ENCODE measurements at regions not wholly inside any gene's neighbourhood (a gene's known extent, or its start where the extent isn't known, plus 50 kb on each side); places are given as distances from the start of the nearest gene placed in this dataset.

- no peaks in the 10 kb centered on the region for H3K23me2 ChIP-seq (ENCODE audit: low read depth, low read length)
- H4K5ac ChIP-seq (ENCODE audit: insufficient read length, low read depth, low read length): no peak overlapping the region
- H3K9me3 ChIP-seq (ENCODE audit: insufficient read depth in 2 of 2, low read depth in 1 of 2, low read length in 1 of 2): no peaks in the 10 kb centered on the region
- H3K4ac ChIP-seq (replicated peaks; ENCODE audit: insufficient read length, low read depth, low read length): no peak overlapping the region
- no peak overlapping the region for H2AFZ ChIP-seq (ENCODE audit: low read length)
- H4K91ac ChIP-seq (replicated peaks; ENCODE audit: insufficient read length, low read length): no peak overlapping the region
- H2BK15ac ChIP-seq (ENCODE audit: low read length): no peak overlapping the region
- no peak for TF ChIP-seq TAF7 (optimal IDR thresholded peaks at IDR 0.05; ENCODE audit: borderline replicate concordance, low read depth, low read length)
- TF ChIP-seq TAF1 (IDR thresholded peaks at IDR 0.05; ENCODE audit: low read depth, low read length): no peak
- H3K18ac ChIP-seq (ENCODE audit: extremely low read depth, low read length): no peak overlapping the region
- H2BK12ac ChIP-seq (ENCODE audit: low read depth, low read length): no peak overlapping the region
- no peak overlapping the region for H2AK5ac ChIP-seq (ENCODE audit: low read depth, low read length)
- no peak overlapping the region for H3K23ac ChIP-seq (ENCODE audit: insufficient read length)
- H3K4me1 ChIP-seq (replicated peaks in 1 of 4; ENCODE audit: control insufficient read depth in 3 of 4, insufficient read depth in 4 of 4, low read length in 3 of 4): no peaks in the 10 kb centered on the region
- H3K79me2 ChIP-seq (ENCODE audit: control insufficient read depth in 1 of 2, insufficient read depth in 2 of 2, low read length in 2 of 2): no peaks in the 10 kb centered on the region
- H3K27me3 ChIP-seq (replicated peaks in 1 of 4; ENCODE audit: control insufficient read depth in 3 of 4, extremely low read depth in 1 of 4, insufficient read depth in 3 of 4, low read length in 3 of 4): no peaks in the 10 kb centered on the region
- no peaks in the 10 kb centered on the region for H4K20me1 ChIP-seq (replicated peaks in 1 of 2; ENCODE audit: control insufficient read depth in 1 of 2, insufficient read depth in 2 of 2, low read length in 2 of 2)
- FAIRE-seq (no peak), DNase-seq (ENCODE audit: low read depth in 1 of 2, low spot score in 2 of 2) (no peak)
- H3K56ac ChIP-seq (replicated peaks; ENCODE audit: insufficient read length, low read depth, low read length): no peak overlapping the region
- no peak overlapping the region for H3K9ac ChIP-seq (replicated peaks in 1 of 4; ENCODE audit: extremely low read depth in 1 of 4, low read depth in 3 of 4, low read length in 3 of 4)
- no peaks in the 10 kb centered on the region for H3K79me1 ChIP-seq (ENCODE audit: low read depth, low read length)
- CTCF ChIA-PET (ENCODE audit: partially characterized antibody): no interaction called here
- POLR2A ChIA-PET (ENCODE audit: partially characterized antibody): no interaction called here
- H4K8ac ChIP-seq (ENCODE audit: extremely low read depth, insufficient read depth, low read length): no peak overlapping the region
- H3K36me3 ChIP-seq (ENCODE audit: control insufficient read depth in 2 of 4, insufficient read depth in 4 of 4, low read length in 3 of 4): no peaks in the 10 kb centered on the region
- 100% methylated on average over 2 of the region's 2 CpGs; no CpG with 5 or more reads in 1 of the 2 experiments for WGBS, 2 experiments (ENCODE audit: extremely low coverage in 1 of 2, insufficient coverage in 1 of 2, insufficient read length in 1 of 2, insufficient replicate concordance in 2 of 2, low coverage in 1 of 2, low lambda C conversion rate in 2 of 2, missing lambda C conversion rate in 1 of 2)
- H3K14ac ChIP-seq (ENCODE audit: insufficient read length): no peak overlapping the region
- no peak overlapping the region for H3K4me3 ChIP-seq (ENCODE audit: extremely low read depth in 1 of 4, insufficient read depth in 2 of 4, low read depth in 3 of 4, low read length in 4 of 4)
- H3K4me2 ChIP-seq (ENCODE audit: insufficient read depth in 1 of 2, low read depth in 2 of 2, low read length in 2 of 2): no peak overlapping the region
- H2BK120ac ChIP-seq (replicated peaks; ENCODE audit: low read depth, low read length): no peak overlapping the region
- no peak overlapping the region for H2BK20ac ChIP-seq (ENCODE audit: low read length)
- H3K27ac ChIP-seq (ENCODE audit: low read depth, low read length): no peak overlapping the region
- H2BK5ac ChIP-seq (ENCODE audit: low read depth, low read length): no peak overlapping the region
Measured at GRCh38 chr12:84046859-84047258, 865.7 kb downstream of the SLC6A15 start.

Data from H1 (cell line).